EL (cell line): ENCODE measurements at regions not wholly inside any gene's neighbourhood (a gene's known extent, or its start where the extent isn't known, plus 50 kb on each side); places are given as distances from the start of the nearest gene placed in this dataset.

Experiments used
- DNase-seq: peaks from one replicate; pipeline ENCODE4 v3.0.0-alpha.2; 2016

DNA sequence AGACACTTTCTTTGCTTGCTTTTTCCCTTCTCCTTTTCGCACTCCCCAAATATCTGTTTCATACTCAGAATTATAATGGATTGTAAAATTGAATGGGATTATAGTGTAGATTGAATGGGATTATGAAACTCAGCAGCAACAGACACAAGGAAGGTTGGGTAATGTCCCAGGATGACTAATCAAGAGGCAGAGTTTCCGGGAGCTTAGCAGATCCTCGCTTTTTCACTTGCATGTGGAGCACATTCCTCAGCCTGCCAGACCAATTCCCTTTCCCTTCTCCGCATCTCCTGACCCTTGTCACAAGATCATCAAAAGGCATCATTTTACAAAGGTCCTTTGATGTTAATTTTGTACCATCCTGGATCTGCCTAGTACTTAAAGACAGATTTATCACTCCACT, 55.1 kb upstream of the SLC1A1 start:
- peak; percentile 62 for DNase-seq

DNA sequence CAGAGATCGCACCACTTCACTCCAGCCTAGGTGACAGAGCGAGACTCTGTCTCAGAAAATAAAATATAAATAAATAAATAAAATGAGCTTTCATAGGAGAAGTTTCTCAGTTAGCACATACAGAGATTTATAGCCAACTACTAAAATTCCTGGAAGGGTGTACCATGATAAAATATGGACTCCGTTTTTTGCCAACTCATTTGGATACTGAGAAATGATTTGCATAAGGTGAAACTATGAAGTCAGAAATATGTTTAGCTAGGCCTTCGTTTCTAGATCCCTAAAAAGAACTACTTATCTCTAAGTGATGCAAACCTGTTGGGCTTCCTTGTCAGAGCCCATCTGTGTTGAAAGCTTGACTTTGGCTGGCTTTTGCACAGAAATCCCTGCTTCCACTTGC, 56.9 kb upstream of the SLC1A1 start:
- DNase-seq = no peak

DNA sequence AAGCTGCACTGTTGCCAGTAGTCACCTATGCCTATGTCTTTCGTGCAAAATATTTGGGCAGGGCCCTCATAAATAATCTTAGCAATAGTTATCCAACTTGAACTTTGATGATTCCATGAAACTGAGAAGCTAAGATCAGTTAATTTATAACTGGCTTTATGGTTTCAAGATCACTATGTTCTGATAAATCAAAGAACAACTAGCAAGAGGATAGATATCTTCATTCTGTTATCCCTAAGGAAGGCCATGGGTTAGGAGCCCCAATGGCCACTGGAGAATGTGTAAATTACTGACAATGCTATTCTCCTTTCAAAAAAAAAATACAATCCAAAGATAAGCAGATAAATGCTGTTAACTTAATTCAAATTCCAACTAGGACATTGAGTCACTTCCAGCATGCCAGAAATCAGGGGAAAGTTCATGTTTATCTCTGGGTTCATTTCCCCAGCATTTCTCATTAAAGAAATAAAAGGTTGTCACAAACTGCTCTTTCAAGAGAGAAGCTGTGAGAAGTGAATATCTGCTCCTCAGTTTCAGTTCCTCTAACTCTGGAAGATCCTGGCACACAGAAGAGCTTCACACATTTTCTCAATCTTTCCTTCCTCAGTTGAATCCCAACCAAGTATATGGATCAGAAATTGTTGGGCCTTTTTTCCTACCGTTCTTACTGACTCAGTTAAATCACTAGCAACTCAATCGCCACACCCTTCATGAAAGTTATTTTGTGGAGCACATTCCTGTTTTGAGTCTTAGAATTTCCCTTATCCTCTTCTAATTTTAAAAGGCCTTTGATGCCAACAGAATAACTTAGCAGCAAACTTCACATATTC, 59.6 kb upstream of the SLC1A1 start:
- peak; percentile 9 for DNase-seq

DNA sequence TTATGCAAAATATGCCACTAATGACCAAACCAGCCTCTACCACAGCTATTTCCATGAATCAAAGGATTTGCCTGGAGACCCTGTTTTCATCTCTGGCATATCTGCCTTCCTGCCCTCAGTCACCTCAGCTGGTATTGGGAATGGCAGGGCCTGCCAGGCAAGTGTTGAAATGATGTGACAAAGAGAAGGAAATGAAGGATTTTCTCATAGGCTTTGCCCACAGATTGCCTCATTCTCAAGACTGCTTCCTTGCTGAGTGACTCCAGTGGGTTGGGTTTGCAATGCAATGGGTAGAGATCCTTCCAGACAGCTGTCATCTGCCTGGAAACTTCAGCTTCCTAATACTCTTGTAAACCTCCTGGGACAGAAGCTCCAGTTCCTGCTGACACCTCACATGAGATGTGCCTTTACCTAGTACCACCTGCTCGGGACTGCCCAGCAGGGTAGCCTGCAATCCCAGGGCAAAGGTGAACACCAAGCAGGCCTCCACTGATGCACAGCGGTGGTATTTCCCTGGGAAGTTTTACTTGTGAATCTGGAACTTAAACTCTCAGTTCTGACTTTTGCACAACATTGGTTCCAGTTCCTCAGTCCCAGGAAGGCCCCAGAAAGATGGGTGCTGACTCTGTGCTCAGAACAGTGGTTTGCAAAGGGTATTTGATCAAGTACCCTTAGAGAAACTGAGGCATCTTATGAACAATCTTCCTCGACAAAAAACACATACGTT, 64.8 kb upstream of the SLC1A1 start:
- DNase-seq = no peak

DNA sequence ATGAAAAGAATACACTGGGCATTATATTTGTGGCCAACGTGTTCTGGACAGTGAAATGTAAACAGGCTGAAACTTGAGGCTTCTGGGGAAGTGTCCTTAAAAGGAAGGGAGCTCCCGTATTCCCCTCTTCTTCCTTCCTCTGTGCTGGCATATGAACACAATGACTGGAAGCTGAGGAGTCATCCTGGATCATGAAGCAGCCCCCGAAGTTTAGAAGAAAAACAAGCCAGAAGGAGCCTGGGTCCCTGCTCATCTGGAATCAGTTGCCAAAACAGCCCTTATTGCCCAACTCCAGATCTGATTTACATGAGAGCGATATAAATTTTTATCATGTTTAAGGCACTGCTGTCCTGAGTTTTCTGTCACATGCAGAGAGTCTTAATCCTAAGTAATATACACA, 65.4 kb upstream of the SLC1A1 start:
- DNase-seq = no peak

DNA sequence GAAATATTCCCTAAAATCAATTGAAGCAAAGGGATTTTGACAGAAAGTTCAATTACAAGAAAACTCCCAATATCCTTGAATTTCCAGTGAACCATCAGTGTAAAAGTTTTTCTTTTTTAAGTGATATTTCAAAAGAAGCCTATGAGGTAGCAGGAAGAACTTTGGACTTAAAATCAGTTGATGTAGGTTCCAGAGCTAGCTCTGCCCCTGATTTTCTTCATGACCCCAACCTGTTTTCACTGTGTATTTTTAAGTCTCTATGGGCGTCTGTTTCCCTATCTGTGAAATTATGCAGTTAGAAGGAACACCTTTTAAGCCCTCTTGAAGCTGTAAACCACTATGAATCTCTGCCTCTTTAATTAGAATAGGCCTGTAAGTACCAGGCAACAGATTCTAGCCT, 66.2 kb upstream of the SLC1A1 start:
- no peak for DNase-seq

DNA sequence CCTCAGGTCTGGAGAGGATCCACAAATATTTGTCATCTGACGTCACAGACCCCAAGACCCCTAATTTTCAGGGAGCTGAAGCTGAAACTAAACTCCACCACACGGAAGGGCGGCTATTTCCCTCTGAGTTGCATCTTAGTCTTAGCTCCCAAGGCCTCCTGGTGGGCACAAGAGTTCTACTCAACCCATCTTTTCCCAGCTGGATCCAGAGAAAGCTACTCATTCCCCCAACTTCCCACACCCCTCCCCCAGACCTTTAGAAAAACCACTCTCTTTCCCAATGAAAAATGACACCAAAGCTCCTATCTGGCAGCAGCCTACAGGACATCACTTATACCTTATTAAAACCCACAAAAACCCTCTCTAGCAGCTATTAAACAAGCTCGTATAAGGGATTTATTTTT, 67.1 kb upstream of the SLC1A1 start:
- no peak for DNase-seq

DNA sequence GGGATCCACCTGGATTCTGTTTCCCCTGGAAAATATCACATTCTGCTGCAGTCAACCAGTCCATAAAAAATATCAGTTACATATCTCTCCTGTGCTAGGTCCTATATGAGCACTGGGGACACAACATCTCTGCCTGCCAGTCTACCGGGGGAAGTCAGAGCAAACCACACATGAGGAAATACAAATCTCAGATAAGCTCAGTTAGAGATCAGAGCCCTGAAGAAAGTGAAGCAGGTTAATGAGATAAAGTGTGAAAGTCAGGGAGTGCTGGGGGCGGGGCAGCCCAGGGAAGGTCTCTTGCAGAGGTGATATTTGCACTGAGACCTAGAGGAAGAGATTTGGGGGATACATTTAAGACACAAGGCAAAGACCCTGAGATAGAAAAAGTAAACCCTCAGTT, 67.8 kb upstream of the SLC1A1 start:
- DNase-seq = no peak

DNA sequence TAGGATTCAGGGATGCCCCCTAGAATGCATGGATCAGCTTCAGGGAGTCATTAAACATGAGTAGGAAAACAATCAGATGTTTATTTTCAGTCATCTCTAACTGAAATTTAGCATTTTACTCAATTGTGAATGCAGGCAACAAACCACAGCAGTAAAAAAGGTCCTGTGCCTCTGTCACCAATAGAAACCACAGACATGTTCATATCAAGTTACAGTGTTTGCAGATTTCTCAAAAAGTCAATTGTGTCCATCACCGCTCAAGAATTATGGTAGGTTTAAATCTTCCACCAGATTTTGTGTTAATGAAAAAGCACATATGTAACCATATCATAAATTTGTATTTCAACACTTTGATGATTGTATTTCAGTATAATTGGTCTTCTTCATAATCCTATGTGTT, 68.4 kb upstream of the SLC1A1 start:
- DNase-seq = no peak

DNA sequence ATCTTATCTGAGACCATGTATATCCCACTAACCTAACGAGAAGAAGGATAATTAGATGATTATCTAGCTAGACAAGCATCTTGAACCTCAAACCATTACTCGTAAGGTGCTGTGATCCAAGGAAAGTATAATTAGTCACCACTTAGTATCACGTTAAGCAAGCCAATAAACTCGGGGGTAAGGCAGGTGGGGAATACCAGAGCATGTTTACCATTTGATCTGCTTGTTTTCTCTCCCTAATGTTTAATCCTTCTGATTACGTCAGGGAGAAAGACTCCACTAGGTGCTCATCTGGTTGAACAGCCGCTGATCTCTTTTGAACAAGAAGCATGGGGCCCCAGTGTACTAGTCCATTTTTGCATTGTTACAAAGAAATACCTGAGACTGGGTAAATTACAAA, 69.9 kb upstream of the SLC1A1 start:
- no peak for DNase-seq

DNA sequence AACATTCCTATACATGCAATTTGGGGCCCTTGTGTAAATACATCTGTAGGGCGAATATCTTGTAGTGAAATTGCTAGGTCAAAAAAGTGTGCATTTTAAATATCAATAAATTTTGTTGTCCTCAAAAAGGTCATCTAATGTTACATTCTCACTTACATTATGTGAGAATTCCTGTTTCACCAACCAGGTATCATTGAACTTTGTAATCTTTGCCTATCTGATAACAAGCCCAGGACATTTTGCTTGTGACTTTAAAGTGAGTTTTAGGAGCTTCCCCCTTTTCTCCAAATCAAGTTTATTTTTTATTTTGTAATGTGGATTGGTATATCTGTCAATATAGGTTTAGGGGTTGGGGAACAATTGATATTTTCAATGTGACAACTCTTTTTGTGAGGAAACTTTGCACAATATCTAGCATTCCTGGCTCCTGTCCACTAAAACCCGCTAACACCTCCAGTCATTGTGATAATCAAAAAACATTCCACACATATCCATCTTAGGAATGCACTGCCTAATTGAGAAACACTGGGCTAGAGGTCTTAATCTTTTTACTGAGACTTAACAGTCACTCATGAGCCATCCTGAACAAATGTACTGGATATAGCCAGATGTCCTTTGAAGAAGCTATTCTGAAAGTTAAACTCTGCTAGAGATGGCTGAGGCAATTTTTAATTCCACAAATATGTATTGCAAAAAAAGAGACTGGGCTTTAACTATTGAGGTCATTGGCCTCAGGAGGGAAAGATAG, 72.5 kb upstream of the SLC1A1 start:
- DNase-seq = peak; percentile 67

DNA sequence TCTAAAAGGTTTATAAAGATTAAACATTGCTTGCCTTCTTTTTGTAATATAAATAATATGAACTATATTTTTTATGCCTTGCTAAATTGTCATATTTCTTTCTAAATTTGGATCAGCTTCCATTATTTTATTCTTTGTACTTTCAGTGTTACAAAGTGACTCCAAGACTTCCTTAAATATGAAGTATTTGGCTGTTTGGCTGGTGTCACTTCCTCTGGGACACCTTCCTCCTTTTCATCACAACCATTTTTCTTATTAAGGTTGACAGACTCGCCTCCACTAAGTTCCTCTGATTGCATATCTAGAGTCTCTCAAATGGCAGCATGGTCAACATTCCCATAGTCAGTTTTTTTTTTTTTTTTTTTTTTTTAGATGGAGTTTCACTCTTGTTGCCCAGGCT, 73.8 kb upstream of the SLC1A1 start:
- DNase-seq = no peak

DNA sequence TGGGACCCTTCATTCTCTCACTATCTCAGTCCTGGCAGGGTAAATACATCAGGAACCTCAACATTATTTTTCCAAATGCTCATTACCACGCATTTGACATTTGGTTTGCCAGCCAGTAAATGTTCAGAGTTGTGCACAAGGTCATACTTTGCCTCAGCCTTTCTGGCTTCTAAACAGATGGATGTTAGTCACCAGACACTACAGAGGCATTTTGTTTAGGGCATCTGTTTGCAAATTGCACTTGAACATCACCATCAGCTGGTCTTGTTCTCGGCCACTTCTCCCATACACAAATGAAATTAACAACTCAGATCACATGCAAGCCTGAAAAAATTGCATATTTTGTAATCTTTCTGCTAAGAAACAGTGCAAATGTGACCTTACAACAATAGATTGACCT, 75.0 kb upstream of the SLC1A1 start:
- DNase-seq = no peak

DNA sequence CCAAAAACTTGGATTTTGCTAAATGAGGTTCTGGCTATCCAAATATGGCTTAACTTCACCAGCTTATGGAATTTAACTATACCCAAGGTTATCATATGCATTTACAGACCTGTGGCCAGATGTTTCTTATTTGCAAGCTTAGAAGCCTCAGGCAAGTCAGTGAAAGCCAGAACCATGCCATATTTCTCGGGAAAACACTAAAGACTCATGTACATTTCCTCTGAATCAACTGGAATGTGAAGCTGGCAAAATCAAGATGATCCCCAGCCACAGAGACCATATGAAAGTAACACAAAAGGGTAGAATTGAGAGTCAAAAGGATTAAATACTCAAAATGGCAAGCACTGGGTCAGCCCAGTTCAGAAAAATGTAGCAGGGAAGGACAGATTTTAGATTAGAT, 76.4 kb upstream of the SLC1A1 start:
- peak; percentile 45 for DNase-seq

DNA sequence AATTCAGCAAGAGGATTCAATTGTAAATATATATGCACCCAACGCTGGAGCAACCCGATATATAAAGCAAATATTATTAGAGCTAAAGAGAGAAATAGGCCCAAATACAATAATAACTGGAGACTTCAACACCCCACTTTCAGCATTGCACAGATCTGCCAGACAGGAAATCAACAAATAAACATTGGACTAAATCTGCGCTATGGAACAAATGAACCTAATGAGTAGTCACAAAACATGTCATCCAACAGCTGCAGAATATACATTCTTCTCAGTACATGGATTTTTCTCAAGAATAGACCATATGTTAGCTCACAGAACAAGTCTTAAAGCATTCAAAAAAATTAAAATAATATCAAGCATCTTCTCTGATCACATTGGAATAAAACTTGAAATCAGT, 86.1 kb upstream of the SLC1A1 start:
- no peak for DNase-seq

DNA sequence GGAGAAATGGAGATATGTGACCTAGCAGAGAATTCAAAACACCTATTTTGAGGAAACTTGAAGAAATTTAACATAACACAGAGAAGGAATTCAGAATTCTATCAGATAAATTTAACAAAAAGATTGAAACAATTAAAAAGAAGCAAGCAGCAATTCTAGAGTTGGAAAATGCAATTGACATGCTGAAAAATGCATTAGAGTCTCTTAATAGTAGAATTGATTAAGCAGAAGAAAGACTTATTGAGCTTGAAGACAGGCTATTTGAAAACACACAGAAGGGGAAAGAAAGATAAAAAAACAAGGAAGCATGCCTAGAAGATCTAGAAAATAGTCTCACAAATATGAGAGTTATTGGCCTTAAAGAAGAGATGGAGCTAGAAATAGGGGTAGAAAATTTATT, 87.8 kb upstream of the SLC1A1 start:
- DNase-seq = no peak

DNA sequence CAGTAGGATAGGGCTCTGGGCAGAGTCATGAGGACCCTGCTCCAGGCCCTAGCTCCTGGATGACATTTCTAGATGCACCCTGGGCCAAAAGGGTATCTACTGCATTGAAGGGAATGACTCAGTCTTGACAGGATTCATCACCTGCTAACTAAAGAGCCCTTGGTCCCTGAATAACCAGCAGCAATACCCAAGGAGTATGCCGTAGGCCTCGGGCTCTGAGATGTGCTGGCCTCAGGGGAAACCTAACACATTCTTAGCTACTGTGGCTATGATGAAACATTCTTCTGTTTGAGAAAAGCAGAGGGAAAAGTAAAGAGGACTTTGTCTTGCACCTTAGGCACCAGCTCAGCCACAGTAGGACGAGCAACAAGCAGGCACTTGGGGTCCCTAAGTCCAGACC, 89.5 kb upstream of the SLC1A1 start:
- DNase-seq = no peak

DNA sequence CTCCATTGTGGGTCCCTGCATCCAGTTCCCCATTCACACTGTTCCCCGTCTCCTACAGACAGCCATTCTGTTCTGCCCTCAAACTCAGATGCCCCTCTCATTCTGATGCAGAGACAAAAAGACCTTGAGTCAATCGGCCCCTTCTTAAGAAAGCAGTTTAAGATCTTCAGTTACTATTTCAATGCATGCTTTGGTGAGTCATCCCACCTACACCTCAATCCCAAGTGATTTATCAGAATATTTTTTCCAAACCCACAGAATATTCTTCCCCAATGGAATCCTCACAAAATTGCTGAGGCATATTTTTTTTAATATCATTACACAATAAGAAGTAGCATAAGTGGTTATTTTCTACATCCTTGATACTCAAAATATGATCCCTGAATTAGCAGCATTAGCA, 92.4 kb upstream of the SLC1A1 start:
- peak; percentile 45 for DNase-seq

DNA sequence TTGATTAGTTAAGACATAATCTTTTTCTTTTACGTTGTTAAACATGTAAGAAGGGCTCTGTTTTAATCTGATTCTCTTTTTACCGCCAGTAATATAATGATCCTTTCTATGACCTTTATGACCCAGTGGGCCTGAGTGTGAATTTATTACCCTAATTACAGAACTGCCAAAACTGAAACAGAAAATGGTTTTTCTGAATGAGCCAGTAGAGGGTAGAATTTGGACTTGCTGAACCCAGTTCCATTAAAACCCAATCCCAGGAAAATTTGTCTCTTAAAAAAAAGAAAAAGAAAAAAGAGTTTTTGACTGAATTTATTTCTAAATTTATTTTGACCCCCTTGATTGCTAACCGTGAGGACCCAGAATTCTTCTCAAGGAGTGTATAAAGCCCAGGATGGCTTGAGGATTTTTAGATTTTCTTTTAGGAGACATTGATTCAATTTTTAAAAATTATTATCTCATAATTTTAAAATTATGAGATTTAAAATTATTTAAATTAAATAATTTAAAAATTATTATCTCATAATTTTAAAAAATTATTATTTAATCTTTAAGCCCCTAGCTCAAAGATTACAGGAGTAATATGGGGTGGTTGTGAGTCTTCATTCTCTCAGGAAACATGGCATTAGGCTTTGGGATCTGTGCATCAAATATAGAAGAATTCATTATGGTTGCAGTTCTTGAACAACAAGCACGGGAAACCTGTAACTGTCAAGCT, 94.1 kb upstream of the GLIS3 start:
- no peak for DNase-seq

DNA sequence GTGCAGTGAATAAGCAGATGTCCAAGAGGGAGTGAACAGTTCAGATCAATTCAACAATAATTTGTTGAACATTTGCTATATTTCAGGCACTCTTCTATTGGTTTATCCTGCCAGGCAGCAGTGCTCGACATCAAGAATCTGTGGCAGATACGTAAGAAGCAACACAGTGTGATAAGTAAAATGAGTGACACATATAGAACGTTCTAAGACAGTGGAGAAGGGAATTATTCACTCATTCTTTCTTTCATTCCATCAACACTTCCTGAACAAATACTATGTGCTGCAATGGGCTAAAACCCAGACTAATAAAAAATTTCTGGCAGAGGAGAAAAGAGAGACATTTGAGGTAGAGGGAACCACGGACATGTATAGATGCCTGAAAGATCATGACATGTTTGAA, 89.9 kb upstream of the GLIS3 start:
- DNase-seq = peak; percentile 21

DNA sequence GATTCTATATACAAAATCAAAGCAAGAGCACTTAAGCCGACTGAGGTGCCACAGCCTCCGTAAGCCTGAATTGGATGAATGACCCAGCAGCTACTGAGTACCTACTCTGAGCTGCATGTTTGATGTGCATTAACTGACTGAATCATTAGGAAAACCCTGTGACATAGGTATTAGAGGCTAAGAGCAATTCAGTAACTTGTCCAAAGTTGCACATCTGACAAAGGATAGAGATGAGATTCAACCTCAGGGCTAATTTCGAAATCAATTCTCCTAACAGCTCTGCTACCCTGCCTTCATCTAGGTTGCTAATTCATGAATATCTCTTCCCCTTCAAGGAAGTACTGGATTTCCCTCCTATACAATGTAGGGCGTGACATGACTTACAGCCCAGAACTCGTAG, 89.1 kb upstream of the GLIS3 start:
- DNase-seq = no peak

DNA sequence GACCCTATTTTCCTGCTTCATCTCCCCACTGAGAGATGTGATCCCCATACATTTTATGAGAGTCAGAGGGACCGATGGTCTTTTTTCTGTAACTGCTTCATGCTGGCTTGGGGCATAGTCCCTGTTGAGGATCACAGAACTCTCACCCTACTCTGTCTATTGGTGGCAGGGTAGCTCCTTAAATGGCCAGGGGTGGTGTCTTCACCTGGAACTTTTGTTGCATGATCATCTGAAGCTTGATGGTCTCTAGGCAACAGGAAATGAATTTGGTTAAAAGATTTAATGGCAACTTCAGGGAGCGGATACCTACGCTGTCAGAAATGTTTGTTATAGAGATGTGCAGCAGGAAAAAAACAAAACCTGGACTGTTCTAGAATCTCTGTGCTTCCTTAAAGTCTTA, 87.0 kb upstream of the GLIS3 start:
- DNase-seq = no peak

DNA sequence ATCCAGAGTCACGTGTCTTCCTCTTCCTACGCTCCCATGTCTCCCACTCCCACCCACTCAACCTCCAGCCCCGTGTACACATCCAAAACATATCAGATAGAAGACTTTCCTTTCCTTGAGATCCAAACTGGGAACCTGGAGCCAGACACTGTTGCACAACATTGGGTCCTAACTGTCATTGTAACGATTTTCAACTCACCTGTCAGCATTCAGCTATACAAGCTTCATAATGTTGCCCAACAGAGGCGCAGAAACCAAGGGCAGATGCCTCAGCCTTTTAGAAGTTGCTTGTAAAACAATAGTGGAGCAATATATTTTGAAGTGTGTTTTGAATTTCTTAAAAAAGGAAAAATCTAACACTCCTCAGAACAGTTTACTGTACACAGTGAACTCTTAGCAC, 84.9 kb upstream of the GLIS3 start:
- no peak for DNase-seq
